HepG2 (cell line): ENCODE measurements at regions not wholly inside any gene's neighbourhood (a gene's known extent, or its start where the extent isn't known, plus 50 kb on each side); places are given as distances from the start of the nearest gene placed in this dataset.

Source experiments
- ATAC-seq: fragments of 200-7000 bp; cut with Tn5 transposase; 3 replicates; pipeline ENCODE4 v1.9.1; 2020; ENCODE audit warnings: mild to moderate bottlenecking, moderate library complexity
- BruUV-seq: library from RNA; stranded (reverse); fragments of 400-500 nt; replicated peaks from 2 replicates; lab custom pipeline; 2021; lab: Mats Ljungman, UMichigan
- CTCF ChIA-PET: fragments of 300-600 bp; formaldehyde crosslinking; extraction: SDS; loops from one replicate; lab custom pipeline; 2021; ENCODE audit warnings: low total read pairs, inconsistent platforms, low intra/inter-chr PET ratio; lab: Yijun Ruan, JAX
- POLR2A ChIA-PET: fragments of 350-600 bp; sonication (Branson Sonifier 250); formaldehyde crosslinking; loops from one replicate; lab custom pipeline; 2020; ENCODE audit warnings: antibody characterized with exemption, inconsistent platforms; lab: Yijun Ruan, JAX
- DNase-seq: peaks from one replicate; pipeline ENCODE4 v3.0.0-alpha.2; 2015; ENCODE audit warnings: low spot score
- FAIRE-seq: peaks from 3 replicates; lab custom pipeline; 2011; peaks lifted over from hg19 to GRCh38; lab: Jason Lieb, UNC
- H2AFZ ChIP-seq: one replicate; pipeline ENCODE4 v1.6.1; 2011; ENCODE audit warnings: low read length, inconsistent platforms
- H3K27ac ChIP-seq: fragments of 300-600 bp; 3 replicates; pipeline ENCODE4 v1.8.0; 2011; ENCODE audit warnings: mixed run types, mild to moderate bottlenecking, mixed read lengths, low read length, inconsistent platforms; ENCODE audit not compliant: insufficient read depth; ENCODE audit errors: extremely low read length
- H3K27me3 ChIP-seq, 2 experiments: fragments of 200-600 bp in 1 of 2; 2 replicates in 1 of 2; 3 replicates in 1 of 2; pipeline versions ENCODE4 v1.6.0 to v1.8.0; 2011; ENCODE audit warnings: low read length in 2 of 2, mild to moderate bottlenecking in 2 of 2, moderate library complexity in 2 of 2, inconsistent platforms in 1 of 2; ENCODE audit not compliant: insufficient read depth in 2 of 2, control insufficient read depth in 1 of 2
- H3K36me3 ChIP-seq, 2 experiments: fragments of 200-600 bp in 1 of 2; replicated peaks in 1 of 2; 2 replicates in 1 of 2; 3 replicates in 1 of 2; pipeline versions ENCODE4 v1.5.1 to v1.8.0; 2011; ENCODE audit warnings: low read length in 2 of 2, inconsistent platforms in 1 of 2; ENCODE audit not compliant: insufficient read depth in 2 of 2, control insufficient read depth in 1 of 2
- H3K4me1 ChIP-seq: 2 replicates; pipeline ENCODE4 v1.5.1; 2012; ENCODE audit warnings: low read length, inconsistent platforms; ENCODE audit not compliant: insufficient read depth
- H3K4me2 ChIP-seq: 2 replicates; pipeline ENCODE4 v1.6.0; 2011; ENCODE audit warnings: low read depth, low read length, inconsistent platforms
- H3K4me3 ChIP-seq, 3 experiments: fragments of 200-600 bp in 1 of 3; sonication (generic), shearing (Covaris generic) in 1 of 3; replicated peaks in 1 of 3; 2 replicates each; pipeline ENCODE4 v1.5.1; 2011 to 2016; ENCODE audit warnings: low read length in 3 of 3, inconsistent platforms in 2 of 3, low read depth in 2 of 3, mild to moderate bottlenecking in 2 of 3, control low read depth in 1 of 3, mixed read lengths in 1 of 3; ENCODE audit not compliant: insufficient read depth in 1 of 3
- H3K79me2 ChIP-seq: one replicate; pipeline ENCODE4 v1.6.1; 2011; ENCODE audit warnings: low read length, inconsistent platforms; ENCODE audit not compliant: insufficient read depth
- H3K9ac ChIP-seq: 2 replicates; pipeline ENCODE4 v1.6.0; 2011; ENCODE audit warnings: mild to moderate bottlenecking, low read depth, low read length, inconsistent platforms; ENCODE audit not compliant: insufficient read depth
- H3K9me3 ChIP-seq: 2 replicates; pipeline ENCODE4 v1.5.1; 2012; ENCODE audit warnings: mild to moderate bottlenecking, low read length
- H4K20me1 ChIP-seq: 2 replicates; pipeline ENCODE4 v1.6.0; 2011; ENCODE audit warnings: inconsistent platforms, mild to moderate bottlenecking, low read length, moderate library complexity; ENCODE audit not compliant: insufficient read depth
- CREM ChIP-seq, 2 experiments: sonication (generic) in 1 of 2; formaldehyde crosslinking in 1 of 2; IDR thresholded peaks; 2 replicates each; pipeline versions ENCODE4 v1.4.0 to v1.6.1; 2016 to 2020; ENCODE audit warnings: antibody characterized with exemption in 1 of 2, mild to moderate bottlenecking in 1 of 2, missing genetic modification reagents in 1 of 2
- GABPA ChIP-seq, 2 experiments: IDR thresholded peaks; 2 replicates each; pipeline ENCODE4 v1.6.1; 2011 to 2016; ENCODE audit warnings: low read depth in 2 of 2, low read length in 1 of 2, missing biosample characterization in 1 of 2, missing genetic modification characterization in 1 of 2
- HIC2 ChIP-seq: sonication (generic); formaldehyde crosslinking; IDR thresholded peaks from 2 replicates; pipeline ENCODE4 v1.9.0; 2022; ENCODE audit warnings: low read depth, missing genetic modification reagents
- HMG20B ChIP-seq: conservative IDR thresholded peaks from 2 replicates; pipeline ENCODE4 v1.6.1; 2016; ENCODE audit warnings: missing genetic modification reagents, missing compliant biosample characterization
- HOXA5 ChIP-seq: sonication (generic); formaldehyde crosslinking; IDR thresholded peaks from 2 replicates; pipeline ENCODE4 v1.4.0; 2020; ENCODE audit warnings: missing genetic modification reagents
- KDM5B ChIP-seq: sonication (generic); formaldehyde crosslinking; IDR thresholded peaks from 2 replicates; pipeline ENCODE4 v1.4.0; 2020; ENCODE audit warnings: missing genetic modification reagents, mild to moderate bottlenecking, borderline replicate concordance
- MLX ChIP-seq: IDR thresholded peaks from 2 replicates; pipeline ENCODE4 v1.6.1; 2016
- RCOR2 ChIP-seq: IDR thresholded peaks from 2 replicates; pipeline ENCODE4 v1.6.1; 2016; ENCODE audit warnings: missing biosample characterization, missing genetic modification reagents
- RNF219 ChIP-seq: sonication (generic); formaldehyde crosslinking; IDR thresholded peaks from 2 replicates; pipeline ENCODE4 v1.5.0; 2020; ENCODE audit warnings: mild to moderate bottlenecking, missing genetic modification reagents
- SAP130 ChIP-seq: IDR thresholded peaks from 2 replicates; pipeline ENCODE4 v1.6.1; 2016; ENCODE audit warnings: low read depth
- SP1 ChIP-seq, 2 experiments: fragments of 450-650 bp in 1 of 2; sonication (generic) in 1 of 2; formaldehyde crosslinking in 1 of 2; IDR thresholded peaks; 2 replicates each; pipeline versions ENCODE4 v1.4.0 to v1.6.1; 2016 to 2020; ENCODE audit warnings: missing genetic modification reagents in 1 of 2
- ZBTB1 ChIP-seq: sonication (generic); formaldehyde crosslinking; IDR thresholded peaks from 2 replicates; pipeline ENCODE4 v1.4.0; 2020; ENCODE audit warnings: missing genetic modification reagents, borderline replicate concordance
- ZNF34 ChIP-seq: sonication (generic); formaldehyde crosslinking; IDR thresholded peaks from 2 replicates; pipeline ENCODE4 v1.4.0; 2020; ENCODE audit warnings: mild to moderate bottlenecking, missing genetic modification reagents, borderline replicate concordance
- ZNF44 ChIP-seq: sonication (generic); formaldehyde crosslinking; IDR thresholded peaks from 2 replicates; pipeline ENCODE4 v1.5.1; 2020; ENCODE audit warnings: mild to moderate bottlenecking, missing genetic modification reagents
- ZNF552 ChIP-seq: sonication (generic); formaldehyde crosslinking; IDR thresholded peaks from 2 replicates; pipeline ENCODE4 v1.9.0; 2022; ENCODE audit warnings: missing genetic modification reagents, mild to moderate bottlenecking, borderline replicate concordance
- ZNF687 ChIP-seq: sonication (generic); formaldehyde crosslinking; IDR thresholded peaks from 2 replicates; pipeline ENCODE4 v1.5.1; 2020; ENCODE audit warnings: mild to moderate bottlenecking, missing genetic modification reagents, moderate library complexity
- in situ Hi-C: cut with HindIII; loops from 2 replicates; pipeline ENCODE4 v1.10.0; 2017; ENCODE audit warnings: low pct_unique_long_range_greater_than_20kb; ENCODE audit not compliant: extremely low pct_ligation_motif_present
- intact Hi-C: fragments of 100-400 bp; cut with micrococcal nuclease; formaldehyde crosslinking; loops from one replicate; pipeline ENCODE4 v1.10.0; 2022; ENCODE audit not compliant: unreplicated experiment

GRCh38 chr3:144864646-144865045 lies 893.0 kb downstream of the DIPK2A start (continued):
- TF ChIP-seq ZNF687 (CRISPR knock-in tag) (no peak), ZNF552 (CRISPR knock-in tag) (no peak)
- TF ChIP-seq, all 625 proteins: peak for 0

DNA sequence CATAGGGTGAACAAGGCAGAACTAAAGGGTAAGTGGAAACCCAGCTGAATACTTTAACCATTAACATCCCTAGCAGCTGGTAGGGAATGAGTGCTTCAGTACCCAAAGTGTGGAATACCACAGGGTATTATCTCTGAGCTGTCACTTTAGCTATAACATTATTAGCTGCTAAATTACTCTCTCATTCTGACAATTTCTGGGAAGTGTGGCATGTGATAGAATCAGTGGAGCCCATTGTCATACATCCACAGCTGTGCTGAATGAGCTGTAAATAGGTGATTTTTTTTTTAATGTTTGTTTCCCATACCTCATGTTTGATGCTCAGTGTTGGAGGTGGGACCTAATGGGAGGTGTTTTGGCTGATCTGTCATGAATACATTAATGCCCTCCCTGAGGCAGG lies 894.3 kb downstream of the DIPK2A start:
- ATAC-seq (no peak), DNase-seq (no peak), FAIRE-seq (no peak)
- H4K20me1 ChIP-seq, result no peaks in the 10 kb centered on the region
- no peak for TF ChIP-seq RCOR2 (CRISPR knock-in tag)
- no peak for TF ChIP-seq ZNF44 (CRISPR knock-in tag)
- no peak for TF ChIP-seq GABPA (IDR thresholded peaks at IDR 0.05; ENCODE audit: low read depth, low read length)
- no peak for TF ChIP-seq GABPA (CRISPR knock-in tag; IDR thresholded peaks at IDR 0.05; ENCODE audit: low read depth)
- no peak for TF ChIP-seq ZNF34 (CRISPR knock-in tag)
- TF ChIP-seq HIC2 (CRISPR knock-in tag), result no peak
- TF ChIP-seq KDM5B (CRISPR knock-in tag), result no peak
- no peak for TF ChIP-seq ZBTB1
- TF ChIP-seq SP1 (IDR thresholded peaks at IDR 0.05), result no peak
- TF ChIP-seq SP1 (CRISPR knock-in tag; IDR thresholded peaks at IDR 0.05), result no peak
- TF ChIP-seq MLX (CRISPR knock-in tag), result no peak
- TF ChIP-seq RNF219, result no peak
- TF ChIP-seq HMG20B (CRISPR knock-in tag), result no peak
- no peak for TF ChIP-seq HOXA5 (CRISPR knock-in tag)
- no peak for TF ChIP-seq CREM (IDR thresholded peaks at IDR 0.05)
- no peak for TF ChIP-seq CREM (CRISPR knock-in tag; IDR thresholded peaks at IDR 0.05)
- no peak for TF ChIP-seq SAP130 (CRISPR knock-in tag)
- H3K4me2 ChIP-seq, result no peak overlapping the region
- H3K4me3 ChIP-seq, result no peak overlapping the region
- H3K9me3 ChIP-seq, result no peaks in the 10 kb centered on the region
- H3K9ac ChIP-seq, result no peak overlapping the region
- no peaks in the 10 kb centered on the region for H3K4me1 ChIP-seq
- H3K79me2 ChIP-seq, result no peaks in the 10 kb centered on the region
- no TSS peak for BruUV-seq
- no peak overlapping the region for H2AFZ ChIP-seq
- in situ Hi-C loops (no loop called here), intact Hi-C loops (no loop called here)
- no peaks in the 10 kb centered on the region for H3K36me3 ChIP-seq
- ChIA-PET CTCF (no interaction called here), POLR2A (no interaction called here)
- no peak overlapping the region for H3K27ac ChIP-seq
- H3K27me3 ChIP-seq, result no peaks in the 10 kb centered on the region
